ENCODE measurements at regions not wholly inside any gene's neighbourhood (a gene's known extent, or its start where the extent isn't known, plus 50 kb on each side); places are given as distances from the start of the nearest gene placed in this dataset.

DNA sequence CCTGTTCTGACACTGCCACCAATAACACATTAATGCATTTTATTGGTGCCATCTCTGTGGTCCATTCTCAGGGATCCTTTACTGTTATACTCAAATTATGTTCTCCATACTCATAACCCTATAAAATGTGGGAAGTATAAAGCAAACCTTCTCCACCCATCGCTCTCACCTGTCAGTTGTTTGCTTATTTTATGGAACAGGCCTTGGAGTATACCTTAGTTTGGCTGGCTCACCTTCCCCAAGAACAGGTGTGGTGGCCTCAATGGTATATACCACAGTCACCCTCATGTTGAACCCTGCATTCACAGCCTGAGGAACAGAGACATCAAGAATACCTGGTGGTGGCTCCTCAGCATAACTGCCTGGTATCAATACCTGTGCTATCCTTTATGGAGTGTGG is 308.4 kb upstream of the STXBP6 start:
- TF ChIP-seq, protein P1, sequence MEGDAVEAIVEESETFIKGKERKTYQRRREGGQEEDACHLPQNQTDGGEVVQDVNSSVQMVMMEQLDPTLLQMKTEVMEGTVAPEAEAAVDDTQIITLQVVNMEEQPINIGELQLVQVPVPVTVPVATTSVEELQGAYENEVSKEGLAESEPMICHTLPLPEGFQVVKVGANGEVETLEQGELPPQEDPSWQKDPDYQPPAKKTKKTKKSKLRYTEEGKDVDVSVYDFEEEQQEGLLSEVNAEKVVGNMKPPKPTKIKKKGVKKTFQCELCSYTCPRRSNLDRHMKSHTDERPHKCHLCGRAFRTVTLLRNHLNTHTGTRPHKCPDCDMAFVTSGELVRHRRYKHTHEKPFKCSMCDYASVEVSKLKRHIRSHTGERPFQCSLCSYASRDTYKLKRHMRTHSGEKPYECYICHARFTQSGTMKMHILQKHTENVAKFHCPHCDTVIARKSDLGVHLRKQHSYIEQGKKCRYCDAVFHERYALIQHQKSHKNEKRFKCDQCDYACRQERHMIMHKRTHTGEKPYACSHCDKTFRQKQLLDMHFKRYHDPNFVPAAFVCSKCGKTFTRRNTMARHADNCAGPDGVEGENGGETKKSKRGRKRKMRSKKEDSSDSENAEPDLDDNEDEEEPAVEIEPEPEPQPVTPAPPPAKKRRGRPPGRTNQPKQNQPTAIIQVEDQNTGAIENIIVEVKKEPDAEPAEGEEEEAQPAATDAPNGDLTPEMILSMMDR (IDR thresholded peaks at IDR 0.05): no peak
- no peaks in the 10 kb centered on the region for H3K27me3 ChIP-seq
- H3K9me3 ChIP-seq: no peaks in the 10 kb centered on the region
- intact Hi-C loops (cut with DNase I; ENCODE audit: low total_unique reads): no loop called here
- no peak overlapping the region for H3K4me3 ChIP-seq
- no peak overlapping the region for H3K27ac ChIP-seq
- H3K36me3 ChIP-seq: no peaks in the 10 kb centered on the region
- H3K4me1 ChIP-seq: no peaks in the 10 kb centered on the region
- DNase-seq: no peak

DNA sequence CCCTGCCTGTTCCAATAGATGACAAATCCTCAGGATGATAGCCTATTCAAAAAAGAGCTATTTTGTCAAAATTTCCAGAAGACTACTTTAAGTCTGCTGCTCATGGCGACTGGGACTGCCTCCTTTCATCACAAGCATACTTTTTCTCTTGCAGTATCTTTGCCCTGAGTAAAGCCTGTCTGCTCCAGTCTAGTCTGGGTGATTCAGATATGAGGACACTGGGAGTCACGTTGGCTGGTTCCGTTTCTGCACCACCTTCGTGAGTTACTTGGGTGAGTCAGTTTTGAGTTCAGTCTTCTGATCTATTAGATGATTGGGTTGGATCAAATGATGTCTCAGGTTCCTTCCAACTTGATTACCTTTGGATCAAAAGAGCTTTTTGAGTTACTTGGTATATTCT is 301.3 kb upstream of the STXBP6 start:
- no peak overlapping the region for H3K27ac ChIP-seq
- H3K36me3 ChIP-seq: no peaks in the 10 kb centered on the region
- DNase-seq: no peak
- TF ChIP-seq, protein P1 (IDR thresholded peaks at IDR 0.05): no peak
- H3K27me3 ChIP-seq: no peaks in the 10 kb centered on the region
- H3K4me1 ChIP-seq: no peaks in the 10 kb centered on the region
- no peaks in the 10 kb centered on the region for H3K9me3 ChIP-seq
- no peak overlapping the region for H3K4me3 ChIP-seq
- intact Hi-C loops (cut with DNase I; ENCODE audit: low total_unique reads): no loop called here

DNA sequence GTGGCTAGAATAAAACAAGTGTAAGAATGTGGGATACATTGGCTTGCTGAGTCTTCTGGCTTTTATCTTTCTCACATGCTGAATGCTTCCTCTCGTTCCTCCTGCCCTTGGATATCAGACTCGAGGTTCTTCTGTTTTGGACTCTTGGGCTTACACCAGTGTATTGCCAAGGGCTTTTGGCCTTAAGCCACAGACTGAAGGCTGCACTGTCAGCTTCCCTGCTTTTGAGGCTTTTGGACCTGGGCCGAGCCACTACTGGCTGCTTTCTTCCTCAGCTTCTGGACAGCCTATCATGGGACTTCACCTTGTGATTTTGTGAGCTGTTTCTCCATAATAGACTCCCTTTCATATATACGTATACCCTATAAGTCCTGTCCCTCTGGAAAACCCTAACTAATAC is 300.9 kb upstream of the STXBP6 start:
- Histone ChIP-seq H3K27ac (no peak overlapping the region), H3K4me1 (no peaks in the 10 kb centered on the region), H3K9me3 (no peaks in the 10 kb centered on the region), H3K27me3 (no peaks in the 10 kb centered on the region), H3K4me3 (no peak overlapping the region), H3K36me3 (no peaks in the 10 kb centered on the region)
- DNase-seq: no peak
- TF ChIP-seq, protein P1 (IDR thresholded peaks at IDR 0.05): no peak
- intact Hi-C loops (cut with DNase I; ENCODE audit: low total_unique reads): no loop called here

DNA sequence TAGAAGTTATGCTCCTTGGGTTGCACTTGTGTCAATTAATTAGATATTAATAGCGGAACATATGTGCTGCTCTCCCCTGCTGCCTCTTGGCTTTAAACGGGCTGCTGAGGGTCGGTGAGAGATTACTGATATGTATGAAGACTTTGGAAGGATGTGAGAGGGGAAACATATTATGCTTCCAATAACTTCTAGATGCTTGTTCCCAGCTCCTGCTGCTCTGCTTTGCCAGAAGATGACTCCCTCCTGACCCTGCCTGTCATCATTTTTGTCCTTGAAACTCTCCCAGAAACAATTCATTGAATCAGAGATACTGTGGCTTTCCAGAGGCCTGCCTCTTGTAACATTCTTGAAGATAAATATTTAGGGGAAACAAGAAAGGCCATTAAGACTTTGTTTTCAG is 300.1 kb upstream of the STXBP6 start:
- TF ChIP-seq, protein P1 (IDR thresholded peaks at IDR 0.05): no peak
- Histone ChIP-seq H3K36me3 (no peaks in the 10 kb centered on the region), H3K4me3 (no peak overlapping the region), H3K4me1 (no peaks in the 10 kb centered on the region), H3K9me3 (no peaks in the 10 kb centered on the region), H3K27ac (no peak overlapping the region), H3K27me3 (no peaks in the 10 kb centered on the region)
- intact Hi-C loops (cut with DNase I; ENCODE audit: low total_unique reads): no loop called here
- no peak for DNase-seq

DNA sequence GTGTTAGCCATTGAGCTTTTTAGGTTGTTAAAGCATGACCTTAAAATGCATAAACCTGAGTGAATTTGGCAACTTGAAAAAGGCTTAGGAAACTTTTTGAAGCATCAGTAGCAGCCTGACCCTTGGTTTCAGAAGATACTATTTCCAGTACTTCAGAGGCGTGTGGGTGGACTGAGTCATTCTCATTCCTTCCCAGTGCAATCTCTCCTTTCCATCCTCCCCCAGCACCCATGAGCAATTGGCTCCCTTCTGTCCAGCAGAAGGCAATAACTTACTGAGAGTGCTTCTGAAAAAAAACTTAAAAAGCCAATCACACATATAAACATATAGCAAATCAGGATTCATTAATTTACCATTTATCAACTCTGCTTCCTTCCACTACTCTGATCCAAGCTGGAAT is 299.3 kb upstream of the STXBP6 start:
- Histone ChIP-seq H3K9me3 (no peaks in the 10 kb centered on the region), H3K4me1 (no peaks in the 10 kb centered on the region), H3K36me3 (no peaks in the 10 kb centered on the region), H3K27me3 (no peaks in the 10 kb centered on the region), H3K27ac (no peak overlapping the region), H3K4me3 (no peak overlapping the region)
- intact Hi-C loops (cut with DNase I; ENCODE audit: low total_unique reads): no loop called here
- no peak for DNase-seq
- TF ChIP-seq, protein P1 (IDR thresholded peaks at IDR 0.05): no peak

DNA sequence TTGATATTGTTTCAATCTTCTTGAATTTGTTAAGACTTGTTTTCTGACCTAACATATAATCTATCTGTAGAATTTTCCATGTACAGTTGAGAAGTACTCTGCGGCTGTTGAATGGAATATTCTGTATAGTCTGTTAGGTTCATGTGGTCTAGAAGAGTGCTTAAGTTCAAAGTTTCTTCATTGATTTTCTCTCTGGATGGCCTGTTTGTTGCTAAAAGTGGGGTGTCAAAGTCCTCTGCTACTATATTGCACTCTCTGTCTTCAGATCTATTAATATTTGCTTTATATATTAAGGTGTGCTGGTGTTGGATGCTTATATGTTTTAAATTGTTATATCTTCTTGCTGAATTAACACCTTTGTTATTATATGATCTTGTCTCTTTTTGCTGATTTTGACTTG is 290.9 kb upstream of the STXBP6 start:
- H3K27me3 ChIP-seq: no peaks in the 10 kb centered on the region
- H3K27ac ChIP-seq: no peak overlapping the region
- H3K4me1 ChIP-seq: no peaks in the 10 kb centered on the region
- H3K4me3 ChIP-seq: no peak overlapping the region
- no peaks in the 10 kb centered on the region for H3K36me3 ChIP-seq
- TF ChIP-seq, protein P1 (IDR thresholded peaks at IDR 0.05): no peak
- intact Hi-C loops (cut with DNase I; ENCODE audit: low total_unique reads): no loop called here
- no peak for DNase-seq
- H3K9me3 ChIP-seq: no peaks in the 10 kb centered on the region

Data from tibial artery (tissue), 4 donors.